SK-N-SH treated with all-trans-retinoic acid at 6 μM for 48 hours (cell line): ENCODE measurements at regions not wholly inside any gene's neighbourhood (a gene's known extent, or its start where the extent isn't known, plus 50 kb on each side); places are given as distances from the start of the nearest gene placed in this dataset.

Experiments used
- ATAC-seq: fragments of 200-7000 bp; cut with Tn5 transposase; 3 replicates; pipeline ENCODE4 v1.9.1; 2020; ENCODE audit warnings: mild to moderate bottlenecking, moderate library complexity
- ARNTL ChIP-seq: fragments of 450-650 bp; formaldehyde crosslinking; IDR thresholded peaks from 2 replicates; pipeline ENCODE4 v1.5.0; 2020; ENCODE audit warnings: low read depth, mild to moderate bottlenecking, moderate library complexity, borderline replicate concordance
- BACH2 ChIP-seq: fragments of 250-450 bp; sonication (Bioruptor Pico); IDR thresholded peaks from 2 replicates; pipeline ENCODE4 v1.9.0; 2021; ENCODE audit warnings: mild to moderate bottlenecking, borderline replicate concordance
- CREB5 ChIP-seq: fragments of 250-450 bp; sonication (Bioruptor Pico); IDR thresholded peaks from 2 replicates; pipeline ENCODE4 v1.5.1; 2020; ENCODE audit warnings: low read depth, mild to moderate bottlenecking, moderate library complexity
- CSDC2 ChIP-seq: fragments of 250-450 bp; sonication (Bioruptor Pico); IDR thresholded peaks from 2 replicates; pipeline ENCODE4 v1.5.0; 2020; ENCODE audit warnings: mild to moderate bottlenecking, moderate library complexity
- CSRNP3 ChIP-seq: fragments of 250-450 bp; sonication (Bioruptor Pico); IDR thresholded peaks from 2 replicates; pipeline ENCODE4 v1.5.1; 2021; ENCODE audit warnings: mild to moderate bottlenecking, moderate library complexity
- ESRRG ChIP-seq: fragments of 250-450 bp; sonication (Bioruptor Pico); IDR thresholded peaks from 2 replicates; pipeline ENCODE4 v1.6.1; 2021; ENCODE audit warnings: mild to moderate bottlenecking
- GLIS3 ChIP-seq: fragments of 250-450 bp; sonication (Bioruptor Pico); IDR thresholded peaks from 2 replicates; pipeline ENCODE4 v1.5.0; 2020; ENCODE audit warnings: mild to moderate bottlenecking, moderate library complexity
- ISL1 ChIP-seq: fragments of 250-450 bp; sonication (Bioruptor Pico); IDR thresholded peaks from 2 replicates; pipeline ENCODE4 v2.1.2; 2022; ENCODE audit warnings: mild to moderate bottlenecking, moderate library complexity
- OSR1 ChIP-seq: fragments of 250-450 bp; sonication (Bioruptor Pico); IDR thresholded peaks from 2 replicates; pipeline ENCODE4 v1.8.0; 2022; ENCODE audit warnings: moderate library complexity, mild to moderate bottlenecking, inconsistent platforms
- PATZ1 ChIP-seq: fragments of 250-450 bp; sonication (Bioruptor Pico); IDR thresholded peaks from 2 replicates; pipeline ENCODE4 v1.8.0; 2020; ENCODE audit warnings: mild to moderate bottlenecking, moderate library complexity, borderline replicate concordance
- POU6F1 ChIP-seq: fragments of 250-450 bp; sonication (Bioruptor Pico); IDR thresholded peaks from 2 replicates; pipeline ENCODE4 v1.8.0; 2021; ENCODE audit warnings: low read depth, mild to moderate bottlenecking, moderate library complexity, borderline replicate concordance
- PPARA ChIP-seq: fragments of 250-450 bp; sonication (Bioruptor Pico); IDR thresholded peaks from 2 replicates; pipeline ENCODE4 v1.5.0; 2020; ENCODE audit warnings: mild to moderate bottlenecking, borderline replicate concordance
- SNAI2 ChIP-seq: fragments of 250-450 bp; sonication (Bioruptor Pico); IDR thresholded peaks from 2 replicates; pipeline ENCODE4 v1.5.0; 2020; ENCODE audit warnings: mild to moderate bottlenecking, moderate library complexity
- TCF4 ChIP-seq: fragments of 250-450 bp; sonication (Bioruptor Pico); IDR thresholded peaks from 2 replicates; pipeline ENCODE4 v1.8.0; 2021; ENCODE audit warnings: mild to moderate bottlenecking, moderate library complexity, borderline replicate concordance
- TSHZ2 ChIP-seq: fragments of 250-450 bp; sonication (Bioruptor Pico); IDR thresholded peaks from 2 replicates; pipeline ENCODE4 v1.5.0; 2020; ENCODE audit warnings: mild to moderate bottlenecking, moderate library complexity
- ZC3H10 ChIP-seq: fragments of 250-450 bp; sonication (Bioruptor Pico); IDR thresholded peaks from 2 replicates; pipeline ENCODE4 v1.5.1; 2021; ENCODE audit warnings: mild to moderate bottlenecking, moderate library complexity
- ZFP3 ChIP-seq: fragments of 250-450 bp; sonication (Bioruptor Pico); IDR thresholded peaks from 2 replicates; pipeline ENCODE4 v1.5.0; 2020; ENCODE audit warnings: mild to moderate bottlenecking, moderate library complexity
- ZNF565 ChIP-seq: fragments of 450-650 bp; formaldehyde crosslinking; conservative IDR thresholded peaks from 2 replicates; pipeline ENCODE4 v1.5.0; 2020; ENCODE audit warnings: low read depth, mild to moderate bottlenecking, moderate library complexity
- ZNF8 ChIP-seq: fragments of 450-650 bp; formaldehyde crosslinking; IDR thresholded peaks from 2 replicates; pipeline ENCODE4 v1.5.0; 2020; ENCODE audit warnings: mild to moderate bottlenecking, moderate library complexity

- peak; percentile 88 for ATAC-seq
- TF ChIP-seq ZC3H10 (CRISPR knock-in tag), result no peak
- no peak for TF ChIP-seq ISL1 (CRISPR knock-in tag)
- no peak for TF ChIP-seq POU6F1
- TF ChIP-seq PATZ1 (CRISPR knock-in tag), result no peak
- no peak for TF ChIP-seq OSR1 (CRISPR knock-in tag)
- no peak for TF ChIP-seq ZFP3
- TF ChIP-seq PPARA, result no peak
- no peak for TF ChIP-seq SNAI2
- TF ChIP-seq ZNF8 (CRISPR knock-in tag), result no peak
- TF ChIP-seq, all 23 proteins: peak for 0
Measured at GRCh38 chr5:57824047-57824446, 341.4 kb upstream of the ACTBL2 start.

GRCh38 chr5:57822651-57823050 lies 340.0 kb upstream of the ACTBL2 start:
- no peak for TF ChIP-seq TSHZ2 (CRISPR knock-in tag)
- TF ChIP-seq PPARA, result no peak
- TF ChIP-seq ZNF565 (CRISPR knock-in tag), result no peak
- TF ChIP-seq OSR1 (CRISPR knock-in tag), result no peak
- TF ChIP-seq ARNTL (CRISPR knock-in tag), result no peak
- TF ChIP-seq PATZ1 (CRISPR knock-in tag), result no peak
- no peak for TF ChIP-seq CSDC2
- TF ChIP-seq ESRRG (CRISPR knock-in tag), result no peak
- no peak for TF ChIP-seq CSRNP3 (CRISPR knock-in tag)
- no peak for ATAC-seq

GRCh38 chr5:57818397-57818796 lies 335.8 kb upstream of the ACTBL2 start:
- no peak for ATAC-seq
- TF ChIP-seq ZFP3 (no peak), GLIS3 (CRISPR knock-in tag) (no peak), ZNF8 (CRISPR knock-in tag) (no peak), POU6F1 (no peak), PATZ1 (CRISPR knock-in tag) (no peak), ESRRG (CRISPR knock-in tag) (no peak), PPARA (no peak), BACH2 (no peak), ISL1 (CRISPR knock-in tag) (no peak), TCF4 (CRISPR knock-in tag) (no peak), CSDC2 (no peak), CREB5 (no peak), OSR1 (CRISPR knock-in tag) (no peak)
